ENCODE measurements at regions not wholly inside any gene's neighbourhood (a gene's known extent, or its start where the extent isn't known, plus 50 kb on each side); places are given as distances from the start of the nearest gene placed in this dataset.
"Not testable (repeated sequence)": the region's sequence is repeated elsewhere in the genome, so short reads cannot be mapped to it uniquely, and the experiment has no call there.

DNA sequence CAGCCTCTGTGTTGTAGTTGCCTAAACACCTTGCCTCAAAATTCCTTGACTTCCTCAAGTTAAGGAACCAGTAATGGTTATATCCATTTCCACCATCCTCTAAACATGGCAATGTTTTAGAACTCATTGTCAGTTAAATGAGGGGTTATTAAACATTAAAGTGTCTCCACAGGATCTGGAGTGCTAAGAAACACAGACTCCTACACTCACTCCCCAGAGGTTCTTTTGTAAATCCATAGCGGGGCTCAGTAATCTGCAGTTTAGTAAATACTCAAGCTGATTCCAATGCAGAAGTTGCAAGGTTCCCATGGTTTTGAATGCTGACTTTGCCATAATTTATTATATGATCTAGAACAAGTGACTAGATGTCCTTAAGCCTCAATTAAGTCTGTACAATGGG is 245.5 kb downstream of the GPAT3 start:
- DNase-seq (ENCODE audit: low spot score): no peak

GRCh38 chr4:83780053-83780733 is 244.3 kb downstream of the GPAT3 start:
- DNase-seq (ENCODE audit: low spot score): peak; percentile 28

DNA sequence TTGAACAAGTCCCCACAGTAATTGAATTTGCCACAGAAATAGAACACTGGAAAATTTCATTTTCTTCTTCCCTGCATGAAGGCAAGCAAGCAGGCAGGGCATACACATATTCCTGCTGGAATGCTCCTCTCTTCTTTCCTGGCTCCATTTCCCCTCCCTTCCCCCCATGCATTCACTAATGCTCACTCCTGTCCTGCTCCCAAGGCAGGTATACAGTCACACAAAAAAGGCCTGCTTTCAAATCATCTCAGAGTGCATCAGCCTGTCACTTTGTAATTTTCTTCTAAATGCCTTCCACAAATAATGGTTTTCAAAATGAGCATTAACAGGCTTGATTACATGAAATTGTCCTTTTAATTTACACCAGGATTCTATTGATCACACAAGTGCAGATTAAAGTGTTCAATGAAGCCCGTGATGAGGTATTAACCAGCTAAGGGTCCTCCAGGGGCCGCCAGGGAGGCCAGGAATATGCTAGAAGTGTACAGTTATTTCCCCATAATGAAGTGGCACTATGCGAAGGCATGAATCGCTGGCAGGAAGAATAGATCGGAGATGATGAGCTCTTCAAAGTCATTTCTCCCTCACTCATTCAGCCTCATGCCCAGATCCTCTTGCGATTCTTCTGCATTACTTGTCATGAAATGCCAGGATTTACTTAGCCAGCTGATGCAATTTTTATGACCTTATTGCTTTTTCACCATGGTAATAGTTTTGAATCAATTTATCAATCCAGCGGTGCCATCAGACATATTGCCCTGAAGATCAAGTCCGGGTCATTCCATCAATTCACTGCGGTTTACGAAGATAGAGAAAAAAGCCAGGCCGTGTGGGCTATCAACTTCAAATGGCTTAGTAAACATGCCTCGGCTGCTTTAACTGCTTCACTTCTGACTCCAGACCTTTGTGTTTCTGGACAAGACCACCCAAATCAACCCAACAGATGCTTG is 243.5 kb downstream of the GPAT3 start:
- no peak for DNase-seq (ENCODE audit: low spot score)

DNA sequence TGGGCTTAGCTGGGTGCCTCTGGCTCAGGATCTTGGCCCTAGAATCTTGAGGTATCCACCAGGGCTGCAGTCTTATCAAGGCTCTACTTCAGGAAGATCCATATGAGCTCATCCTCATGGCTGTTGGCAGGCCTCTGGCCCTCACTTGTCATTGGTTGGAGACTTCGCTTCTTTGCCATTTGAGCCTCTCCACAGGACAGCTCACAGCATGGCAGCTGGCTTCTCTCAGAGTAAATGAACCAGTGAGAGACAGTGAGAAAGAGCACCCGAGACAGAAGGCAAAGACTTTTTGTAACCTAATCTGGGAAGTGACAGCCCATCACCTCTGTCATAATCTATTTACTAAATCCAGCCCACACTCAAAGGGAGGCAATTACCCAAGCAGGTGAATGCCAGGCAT is 236.8 kb downstream of the GPAT3 start:
- DNase-seq (ENCODE audit: low spot score): no peak

DNA sequence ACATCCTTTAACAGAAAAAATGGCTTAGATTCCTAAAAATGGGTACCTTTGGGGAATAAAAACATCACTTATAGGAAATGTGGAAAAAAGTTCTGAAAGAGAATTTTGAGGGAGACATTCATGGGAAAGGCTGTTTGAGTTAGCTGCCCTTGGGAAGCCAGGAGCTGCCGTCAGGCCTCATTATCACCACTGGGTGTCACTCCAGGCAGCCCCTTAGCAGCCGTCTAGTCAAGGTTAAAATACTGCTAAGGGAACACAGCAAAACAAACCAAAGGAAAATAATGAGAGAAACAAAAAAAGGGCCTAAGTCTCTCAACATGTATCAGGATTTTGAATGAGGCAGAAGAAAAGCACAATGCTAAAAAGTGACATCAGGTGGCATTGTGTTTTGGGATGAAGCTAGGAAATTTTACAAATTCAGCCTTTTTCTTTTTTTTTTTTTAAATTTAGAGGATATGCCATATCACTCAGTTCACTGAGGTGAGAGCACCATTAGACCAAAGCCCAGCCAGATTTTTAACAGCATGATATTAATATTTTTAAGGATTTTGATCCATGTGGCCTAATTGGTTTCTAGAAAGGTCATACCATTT is 235.3 kb downstream of the GPAT3 start:
- DNase-seq (ENCODE audit: low spot score): peak; percentile 70

- DNase-seq (ENCODE audit: low spot score): no peak
These were observed 232.2 kb downstream of the GPAT3 start for GRCh38 chr4:83768146-83768545.

GRCh38 chr4:83767067-83767466 is 231.2 kb downstream of the GPAT3 start:
- no peak for DNase-seq (ENCODE audit: low spot score)

DNA sequence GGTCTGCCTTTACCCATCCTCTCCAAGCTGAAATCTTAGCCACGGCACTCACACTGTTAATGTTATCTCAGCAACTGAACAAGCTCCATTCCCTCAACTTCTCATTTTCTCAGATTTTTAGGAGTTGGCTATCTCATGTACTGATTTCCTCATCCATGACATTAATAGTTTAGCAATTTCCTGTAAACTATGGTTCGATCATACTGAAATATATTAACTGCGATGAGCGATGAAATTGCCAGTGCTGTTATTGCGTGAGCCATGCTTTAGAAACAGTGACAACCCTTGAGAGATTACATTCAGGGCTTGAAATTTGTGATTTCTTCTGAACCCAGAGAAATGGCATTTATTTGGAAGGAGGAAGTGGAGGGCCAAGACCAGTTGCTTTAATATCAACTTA is 223.7 kb downstream of the GPAT3 start:
- no peak for DNase-seq (ENCODE audit: low spot score)

DNA sequence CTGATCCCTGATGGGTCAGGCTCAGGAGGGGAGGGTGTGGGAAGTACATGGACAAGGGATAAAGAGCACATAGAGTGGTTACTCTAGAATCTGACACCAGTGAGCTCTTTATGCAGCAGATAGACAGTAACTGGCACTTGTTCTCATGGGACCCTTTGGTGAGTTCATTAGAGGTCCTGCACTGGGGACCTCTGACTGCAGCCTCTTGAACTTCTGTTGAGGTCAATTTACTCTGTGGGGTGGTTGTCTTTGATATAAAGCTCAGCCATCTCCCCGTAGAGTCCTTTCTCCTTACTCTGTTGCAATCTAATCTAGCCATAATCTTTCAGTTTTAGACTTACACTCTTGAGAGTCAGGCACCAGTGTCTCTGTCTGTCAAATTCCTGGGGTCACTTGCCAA is 222.4 kb downstream of the GPAT3 start:
- DNase-seq (ENCODE audit: low spot score): no peak

DNA sequence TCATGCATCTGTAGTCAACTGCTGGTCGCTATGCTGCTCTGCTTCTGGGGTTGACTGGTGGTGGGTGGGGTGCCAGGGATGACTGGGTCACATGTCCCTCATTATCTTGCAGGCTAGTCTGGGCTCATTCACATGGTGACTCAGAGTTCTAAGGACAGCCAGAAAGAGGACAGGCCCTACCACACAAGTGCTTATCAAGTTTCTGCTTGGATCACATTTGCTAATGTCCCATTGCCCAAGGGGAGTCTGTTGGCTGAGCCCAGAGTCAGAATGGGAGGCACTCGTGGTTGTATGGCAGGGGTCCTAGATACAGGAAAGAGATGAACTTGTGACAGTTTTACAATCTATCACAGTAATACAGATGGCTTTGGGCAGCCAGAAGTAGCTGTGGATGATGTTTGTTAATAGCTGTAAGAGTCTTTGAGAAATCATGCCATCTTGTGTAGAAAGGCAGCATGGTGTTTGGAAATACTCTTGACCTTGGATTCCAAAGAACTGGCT is 221.3 kb downstream of the GPAT3 start:
- DNase-seq (ENCODE audit: low spot score): no peak

- no peak for DNase-seq (ENCODE audit: low spot score)
These were observed 217.4 kb downstream of the GPAT3 start for GRCh38 chr4:83753260-83753659.

GRCh38 chr4:83751336-83751949 is 215.5 kb downstream of the GPAT3 start:
- DNase-seq (ENCODE audit: low spot score): no peak

GRCh38 chr4:83748711-83749110 is 212.8 kb downstream of the GPAT3 start:
- DNase-seq (ENCODE audit: low spot score): no peak

DNA sequence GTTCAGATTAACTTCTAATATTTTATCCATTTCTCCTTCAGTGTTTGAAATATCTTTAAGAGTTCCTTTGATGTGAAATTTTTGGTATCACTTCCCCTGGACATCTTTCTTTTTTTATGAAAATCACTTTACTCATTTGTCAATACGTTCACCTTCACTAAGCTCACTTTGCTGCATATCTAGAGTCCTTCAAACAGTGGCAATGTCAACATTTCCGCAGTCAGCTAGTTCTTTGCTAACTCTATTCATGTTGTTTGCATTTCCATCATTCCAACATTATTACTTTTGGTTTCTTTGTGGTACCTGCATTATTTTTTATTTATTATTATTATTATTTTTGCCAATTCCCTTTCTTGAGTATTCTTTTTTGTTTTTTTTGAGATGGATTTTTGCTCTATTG is 203.0 kb downstream of the GPAT3 start:
- no peak for DNase-seq (ENCODE audit: low spot score)

DNA sequence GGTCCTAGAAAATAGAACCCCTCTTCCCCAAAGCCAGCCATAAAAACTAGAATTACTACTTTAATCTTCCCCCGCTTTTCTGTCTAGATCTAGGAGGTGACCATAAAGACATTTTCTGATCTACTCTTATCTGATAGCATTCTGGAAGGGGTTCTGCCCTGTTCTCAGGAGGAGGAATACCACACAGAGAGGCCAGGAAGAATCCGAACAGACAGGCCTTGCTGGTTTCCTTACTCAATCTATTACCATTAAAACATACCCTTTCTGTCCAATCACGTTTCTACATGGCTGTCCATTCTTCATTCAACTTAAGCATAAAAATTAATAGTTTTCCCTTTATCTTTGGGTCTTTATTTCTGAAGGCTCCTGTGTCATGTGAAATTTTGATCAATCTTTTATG is 198.7 kb downstream of the GPAT3 start:
- DNase-seq (ENCODE audit: low spot score): no peak

GRCh38 chr4:83732114-83732635 is 196.3 kb downstream of the GPAT3 start:
- no peak for DNase-seq (ENCODE audit: low spot score)

GRCh38 chr4:83731609-83732008 is 195.7 kb downstream of the GPAT3 start:
- peak; percentile 3 for DNase-seq (ENCODE audit: low spot score)

DNA sequence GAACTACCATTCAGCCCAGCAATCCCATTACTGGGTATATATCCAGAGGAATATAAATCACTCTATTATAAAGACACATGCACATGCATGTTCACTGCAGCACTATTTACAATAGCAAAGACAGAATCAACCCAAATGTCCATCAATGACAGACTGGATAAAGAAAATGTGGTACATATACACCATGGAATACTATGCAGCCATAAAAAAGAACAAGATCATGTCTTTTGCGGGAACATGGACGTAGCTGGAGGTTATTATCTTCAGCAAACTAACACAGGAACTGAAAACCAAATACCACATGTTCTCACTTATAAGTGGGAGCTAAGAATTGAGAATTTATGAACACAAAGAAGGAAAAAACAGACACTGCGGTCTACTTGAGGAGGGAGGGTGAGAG is 195.1 kb downstream of the GPAT3 start:
- not testable (repeated sequence) for DNase-seq (ENCODE audit: low spot score)

DNA sequence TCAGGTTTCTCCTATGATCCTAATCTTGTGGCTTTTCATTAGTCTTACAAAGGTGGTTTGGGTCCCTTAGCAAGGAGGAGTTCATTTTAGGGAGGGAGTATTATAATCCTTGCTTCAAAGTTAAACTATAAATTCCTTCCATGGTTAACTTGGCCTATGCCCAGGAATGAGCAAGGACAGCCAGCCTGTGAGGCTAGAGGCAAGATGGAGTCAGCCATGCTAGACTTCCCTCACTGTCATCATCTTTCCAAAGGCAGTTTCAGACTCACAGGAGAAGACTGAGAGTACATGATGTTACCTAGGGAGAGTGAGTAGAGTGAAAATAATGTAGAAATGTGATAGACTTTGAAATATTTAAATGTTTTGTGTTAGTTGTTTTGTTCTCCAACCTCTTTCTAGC is 192.3 kb downstream of the GPAT3 start:
- no peak for DNase-seq (ENCODE audit: low spot score)

DNA sequence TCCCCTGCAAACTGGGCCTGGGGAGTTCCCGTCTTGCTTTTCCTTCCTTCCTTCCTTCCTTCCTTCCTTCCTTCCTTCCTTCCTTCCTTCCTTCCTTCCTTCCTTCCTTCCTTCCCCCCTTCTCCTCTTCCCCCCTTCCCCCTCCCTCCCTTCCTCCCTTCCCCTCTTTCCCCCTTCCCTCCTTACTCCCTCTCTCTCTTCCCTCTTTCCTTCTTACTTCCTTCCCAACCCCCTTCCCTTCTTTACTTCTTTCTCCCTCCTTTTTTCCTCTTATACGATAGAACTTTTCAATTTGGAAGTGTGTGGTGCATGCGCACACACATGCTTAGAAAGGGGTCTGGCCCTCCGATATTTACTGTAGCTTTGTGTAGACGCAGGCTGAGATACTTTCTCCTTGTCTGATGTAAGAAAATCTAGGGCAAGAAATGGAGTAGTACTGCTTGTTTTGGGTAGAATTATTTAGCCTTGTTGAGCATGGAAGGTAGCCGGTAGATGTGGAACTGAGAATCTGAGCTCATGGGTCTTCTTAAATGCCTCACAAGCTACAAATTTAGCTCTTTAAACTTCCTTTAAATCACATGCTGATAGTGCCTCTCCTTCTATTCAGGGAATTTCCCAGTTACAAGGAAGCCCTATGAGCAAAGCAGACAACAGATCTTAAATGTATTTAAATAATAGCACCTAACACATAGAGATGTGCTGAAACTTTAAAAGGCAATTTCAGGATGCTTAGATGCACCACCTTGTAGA is 189.6 kb downstream of the GPAT3 start:
- no peak for DNase-seq (ENCODE audit: low spot score)

All from HT-29 (cell line).